Caki2 (cell line): ENCODE measurements at regions not wholly inside any gene's neighbourhood (a gene's known extent, or its start where the extent isn't known, plus 50 kb on each side); places are given as distances from the start of the nearest gene placed in this dataset.

Experiments
- DNase-seq: peaks from one replicate; pipeline ENCODE4 v3.0.0-alpha.2; 2015; ENCODE audit warnings: low read depth
- in situ Hi-C: cut with HindIII; loops from 2 replicates; pipeline ENCODE4 v1.10.0; 2016; ENCODE audit warnings: low sequenced_read_pairs, low pct_unique_long_range_greater_than_20kb, mixed read lengths

DNA sequence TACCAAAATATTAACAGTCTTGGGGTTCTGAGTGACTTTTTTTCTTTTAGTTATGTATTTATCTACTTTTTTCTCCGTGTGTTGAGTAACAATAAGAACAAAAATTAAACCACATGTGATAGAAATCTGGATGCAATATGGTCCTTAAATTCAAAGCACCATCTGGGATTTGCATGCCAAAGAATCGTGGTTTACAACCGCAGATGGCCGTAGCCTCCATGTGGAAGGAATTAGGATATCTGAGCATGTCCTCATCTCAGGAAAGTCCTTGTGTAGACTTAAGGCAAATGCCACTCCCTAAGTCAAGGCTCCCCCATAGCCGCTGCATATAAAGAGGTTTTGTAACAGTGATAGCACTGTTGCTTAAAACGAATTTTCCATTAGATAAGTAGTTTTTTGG lies 304.0 kb downstream of the ZEB1 start:
- DNase-seq, result no peak
- in situ Hi-C loops, result no loop called here

DNA sequence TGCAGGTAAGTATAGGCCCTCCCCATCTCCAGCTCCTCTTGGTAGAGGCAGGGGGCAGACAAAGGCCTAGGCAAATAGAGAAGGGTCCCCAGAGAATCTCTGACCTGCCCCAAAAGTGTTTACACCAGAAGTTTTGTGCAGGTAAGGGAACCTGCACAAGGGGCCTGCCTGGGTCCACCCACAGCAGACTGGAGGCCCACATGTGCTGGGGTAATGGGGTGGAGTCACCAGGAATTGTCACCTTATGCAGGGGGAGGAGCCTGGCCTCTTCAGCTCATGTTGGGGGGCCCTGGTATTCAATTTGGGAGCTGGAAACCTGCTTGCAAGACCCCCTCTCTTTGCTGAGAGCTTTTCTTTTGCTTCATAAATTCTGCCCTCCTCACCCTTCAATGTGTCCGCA lies 302.7 kb downstream of the ZEB1 start:
- no peak for DNase-seq
- in situ Hi-C loops, result no loop called here

DNA sequence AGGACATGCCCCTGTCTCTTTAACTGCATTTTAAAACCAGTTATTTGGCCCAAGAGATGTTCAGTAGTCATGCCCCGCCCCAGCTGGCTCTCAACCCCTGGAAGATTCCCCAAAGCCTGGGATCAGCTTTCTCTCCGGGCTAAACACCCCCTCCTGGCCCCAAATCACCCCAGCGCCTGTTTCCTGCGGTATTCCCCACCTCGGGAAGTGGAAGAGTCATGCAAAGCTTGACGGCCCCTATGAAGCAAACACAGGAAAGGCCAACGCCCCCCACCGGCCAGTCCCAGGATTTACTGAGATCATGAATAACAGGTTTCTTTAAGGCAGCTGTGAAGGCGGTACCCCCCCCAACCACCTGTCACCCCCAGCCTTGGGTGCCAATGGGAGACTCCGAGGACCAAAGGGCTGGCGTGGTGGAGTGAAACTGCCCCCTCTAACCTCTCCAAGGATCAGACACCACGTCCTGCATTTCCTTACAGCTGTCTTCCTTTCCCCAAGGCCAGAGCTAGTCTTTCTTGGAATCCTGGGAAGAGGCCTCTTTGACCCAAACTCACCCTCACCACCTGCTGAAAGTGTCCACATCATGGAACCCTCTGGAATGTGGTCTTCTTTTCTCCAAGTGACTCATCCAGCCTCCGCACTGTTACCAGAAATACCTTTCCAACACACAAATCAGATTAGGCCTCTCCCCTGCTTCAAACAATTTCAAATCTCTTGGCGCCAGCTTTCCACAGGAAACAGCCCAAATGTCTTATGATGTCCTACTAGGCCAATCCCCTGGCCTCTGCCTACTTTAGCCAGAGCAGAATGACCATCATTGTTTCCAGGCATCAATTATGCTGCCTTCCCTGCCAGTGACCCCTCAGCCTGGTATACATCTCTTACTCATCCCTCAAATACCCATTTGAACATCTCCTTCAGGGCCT lies 301.5 kb downstream of the ZEB1 start:
- in situ Hi-C loops, result no loop called here
- no peak for DNase-seq

DNA sequence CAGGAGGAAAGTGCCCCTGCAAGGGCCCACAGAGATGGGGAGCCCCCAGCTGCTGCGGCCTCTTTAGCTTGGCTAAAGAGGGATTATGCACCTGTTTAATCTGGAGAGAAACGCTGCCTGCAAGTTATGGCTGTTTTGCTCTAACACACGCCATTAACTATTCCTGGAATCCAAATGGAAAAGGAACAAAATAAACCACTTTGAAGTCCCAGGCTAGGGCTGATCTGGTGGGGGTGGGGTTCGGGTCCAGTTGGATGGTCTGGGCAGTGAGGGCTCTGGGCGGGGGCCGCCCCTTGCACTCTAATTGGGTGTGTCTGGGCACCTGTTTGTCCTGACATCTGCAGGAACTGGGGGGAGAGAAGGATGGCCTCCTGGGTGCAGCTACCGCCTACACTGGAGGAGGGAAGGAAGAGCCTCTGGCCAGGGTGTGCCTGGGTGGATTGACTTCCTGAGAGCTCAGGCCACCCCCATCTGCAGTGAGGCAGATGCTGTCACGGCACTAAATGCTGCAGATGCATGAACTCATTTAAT lies 300.6 kb downstream of the ZEB1 start:
- in situ Hi-C loops, result no loop called here
- no peak for DNase-seq

DNA sequence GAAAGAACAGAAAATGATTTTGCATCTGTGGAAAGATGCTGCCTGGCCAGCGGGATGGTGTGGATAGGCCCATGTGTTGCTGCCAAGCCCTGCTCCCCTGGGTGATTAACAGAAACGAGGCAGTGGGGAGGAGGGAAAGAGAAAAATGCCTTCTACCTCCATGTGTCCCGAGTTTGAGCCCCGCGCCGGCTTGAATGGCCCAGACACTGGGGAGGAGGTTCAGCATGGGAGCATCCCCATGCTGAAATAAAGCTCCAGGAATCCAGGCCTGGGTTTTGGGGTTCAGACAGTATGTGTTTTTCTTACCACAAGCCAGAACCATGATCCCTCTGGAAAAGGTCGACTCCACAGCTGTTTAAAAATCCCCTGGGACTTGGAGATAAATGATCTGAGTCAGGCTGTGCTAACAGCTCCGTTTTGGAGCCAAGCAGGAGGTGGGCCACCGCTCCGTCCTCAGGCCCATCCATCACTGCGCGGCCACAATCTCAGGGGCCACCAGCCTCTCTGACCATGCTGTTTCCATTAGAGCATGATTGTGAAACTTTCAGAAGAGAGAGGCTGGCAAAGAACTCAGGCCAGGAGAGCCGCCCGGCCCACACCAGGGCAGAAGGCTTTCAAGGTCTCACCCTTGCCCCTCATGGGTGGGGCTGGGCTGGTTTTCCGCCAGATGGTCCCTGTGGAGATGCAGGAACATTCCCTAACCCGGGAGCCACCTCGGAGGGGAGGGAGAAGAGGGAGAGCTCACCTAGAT lies 299.7 kb downstream of the ZEB1 start:
- no peak for DNase-seq
- in situ Hi-C loops, result no loop called here

DNA sequence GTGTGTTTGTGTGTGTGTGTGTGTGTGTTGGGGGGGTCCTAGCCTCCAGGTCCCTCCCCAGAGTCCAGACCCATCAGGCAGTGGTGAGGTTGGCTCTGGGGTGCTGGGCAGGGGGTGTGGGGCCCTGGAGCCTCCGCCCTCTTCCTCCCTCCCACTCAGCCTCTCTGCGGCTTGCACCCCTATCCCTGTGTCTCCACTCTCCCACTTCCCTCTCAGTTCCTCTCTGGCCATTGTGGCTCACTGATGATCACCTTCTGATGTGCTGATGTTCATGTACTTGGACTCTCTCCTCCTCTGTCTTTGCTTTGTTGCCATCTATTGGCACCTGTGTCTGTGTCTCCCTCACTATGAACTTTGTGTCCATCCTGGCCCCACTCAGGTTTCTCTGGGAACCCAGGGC lies 298.7 kb downstream of the ZEB1 start:
- no peak for DNase-seq
- in situ Hi-C loops, result no loop called here

GRCh38 chr10:31617133-31617532 lies 298.1 kb downstream of the ZEB1 start:
- in situ Hi-C loops, result no loop called here

GRCh38 chr10:31615129-31615528 lies 296.1 kb downstream of the ZEB1 start:
- DNase-seq, result no peak
- in situ Hi-C loops, result no loop called here

More at GRCh38 chr10:31617133-31617532, 298.1 kb downstream of the ZEB1 start:
- DNase-seq, result no peak

GRCh38 chr10:31614611-31615010 lies 295.6 kb downstream of the ZEB1 start:
- no peak for DNase-seq
- in situ Hi-C loops, result no loop called here

DNA sequence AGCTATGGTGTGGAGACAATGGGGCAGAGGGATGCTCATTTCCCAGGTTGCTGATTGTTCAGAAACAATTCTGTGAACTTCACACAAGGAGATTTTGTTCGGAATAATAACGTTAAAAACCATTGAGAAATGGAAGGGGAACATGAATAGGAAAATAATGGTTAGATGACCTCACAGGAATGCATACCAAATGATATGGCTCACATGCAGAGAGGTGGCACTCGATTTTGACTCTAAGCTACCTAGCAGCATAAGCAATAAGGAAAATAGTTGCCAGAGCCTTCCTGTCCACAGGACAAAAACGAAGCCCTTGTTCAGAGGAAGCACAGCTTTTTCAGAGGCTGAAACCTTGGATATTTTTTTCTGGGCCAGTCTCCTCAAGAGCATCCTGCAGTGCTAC lies 293.1 kb downstream of the ZEB1 start:
- in situ Hi-C loops, result no loop called here
- DNase-seq, result no peak

DNA sequence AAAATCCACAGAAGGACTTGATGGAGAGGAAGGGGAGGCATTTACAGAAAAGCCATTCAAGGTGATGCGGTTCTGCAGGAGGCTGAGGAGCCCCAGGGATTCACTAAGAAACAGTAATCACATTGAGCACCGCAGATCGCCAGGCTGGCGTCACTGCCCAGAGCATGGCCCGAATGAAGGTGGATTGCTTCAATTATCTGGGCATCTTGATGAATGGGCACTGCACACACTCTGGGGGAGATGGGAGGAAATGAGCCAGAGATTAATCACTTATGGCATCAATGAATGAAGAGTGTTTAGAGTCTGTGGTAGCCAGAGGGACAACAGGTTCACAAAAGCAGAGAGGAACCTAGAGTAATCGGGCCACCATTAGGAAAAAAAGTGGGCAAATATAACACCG lies 292.1 kb downstream of the ZEB1 start:
- no peak for DNase-seq
- in situ Hi-C loops, result no loop called here

GRCh38 chr10:31607481-31607880 lies 288.5 kb downstream of the ZEB1 start:
- in situ Hi-C loops, result no loop called here
- no peak for DNase-seq

DNA sequence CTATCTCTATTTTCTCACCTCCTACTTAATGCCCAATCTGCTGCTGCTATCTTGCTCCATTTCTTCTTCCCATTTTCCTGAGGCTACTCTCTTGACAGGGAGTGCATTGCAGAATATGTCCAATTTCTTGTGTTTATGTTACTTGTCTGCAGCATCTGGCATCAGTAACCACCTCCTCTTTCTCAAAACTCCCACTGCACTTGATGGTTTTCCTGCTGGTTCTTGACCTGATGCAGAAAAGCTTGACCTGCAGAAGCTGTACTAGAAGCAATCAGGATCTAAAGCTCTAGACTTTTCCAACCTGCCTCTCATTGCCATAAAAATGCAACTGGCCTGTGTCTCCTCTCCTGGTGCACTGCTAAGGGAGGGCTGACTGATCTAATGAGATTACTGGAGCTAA lies 287.8 kb downstream of the ZEB1 start:
- no peak for DNase-seq
- in situ Hi-C loops, result no loop called here

DNA sequence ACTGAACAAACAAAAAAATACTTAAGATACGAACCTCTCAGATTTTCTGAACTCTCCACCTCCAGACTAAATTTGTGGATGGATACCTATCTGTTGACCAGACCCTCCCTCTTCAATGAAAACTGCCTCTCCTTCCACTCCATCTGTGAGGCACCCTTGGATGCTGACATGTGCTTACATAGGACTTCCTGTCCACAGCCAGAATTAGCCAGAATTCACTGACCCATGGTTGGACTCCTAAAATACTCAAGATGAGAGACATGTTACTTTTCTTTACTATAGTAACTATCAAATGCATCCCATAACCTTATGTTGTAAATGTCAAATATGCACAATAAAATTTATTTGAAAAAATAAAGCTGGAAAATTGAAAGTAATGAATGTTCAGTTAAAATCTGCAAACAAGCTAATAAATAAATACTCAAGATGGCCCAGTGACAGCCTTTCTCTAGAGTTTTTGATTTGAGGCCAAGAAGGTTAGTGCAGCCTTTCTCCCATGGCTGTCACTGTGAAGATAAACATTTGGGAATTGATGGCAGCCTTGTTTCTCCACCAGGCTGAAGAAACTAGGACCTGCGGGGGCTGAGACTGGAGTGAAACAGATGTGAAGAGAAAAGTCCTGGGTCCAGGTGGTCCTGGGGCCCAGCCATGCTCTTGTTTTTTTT lies 287.0 kb downstream of the ZEB1 start:
- no peak for DNase-seq
- in situ Hi-C loops, result no loop called here

DNA sequence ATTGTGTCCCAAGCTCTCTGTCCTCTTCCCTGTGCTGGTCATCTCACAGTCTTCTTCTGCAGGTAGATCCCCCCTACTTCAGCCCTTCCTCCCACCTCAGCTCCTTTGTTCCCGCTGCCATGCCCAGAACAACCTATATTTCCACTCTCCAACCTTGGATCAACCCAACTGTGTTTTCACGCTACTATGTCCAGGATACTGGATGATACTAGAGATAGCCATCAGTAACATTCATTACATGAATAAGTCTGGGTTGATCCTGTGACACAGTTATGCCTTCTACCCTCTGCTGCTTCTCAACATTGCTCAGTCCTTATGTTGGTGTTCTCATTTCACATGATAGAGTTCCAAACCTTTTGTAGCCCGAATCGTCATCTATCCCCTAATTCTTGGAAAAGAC lies 286.4 kb downstream of the ZEB1 start:
- no peak for DNase-seq
- in situ Hi-C loops, result no loop called here

- in situ Hi-C loops, result no loop called here
- no peak for DNase-seq
Measured at GRCh38 chr10:31604646-31605170, 285.7 kb downstream of the ZEB1 start.

DNA sequence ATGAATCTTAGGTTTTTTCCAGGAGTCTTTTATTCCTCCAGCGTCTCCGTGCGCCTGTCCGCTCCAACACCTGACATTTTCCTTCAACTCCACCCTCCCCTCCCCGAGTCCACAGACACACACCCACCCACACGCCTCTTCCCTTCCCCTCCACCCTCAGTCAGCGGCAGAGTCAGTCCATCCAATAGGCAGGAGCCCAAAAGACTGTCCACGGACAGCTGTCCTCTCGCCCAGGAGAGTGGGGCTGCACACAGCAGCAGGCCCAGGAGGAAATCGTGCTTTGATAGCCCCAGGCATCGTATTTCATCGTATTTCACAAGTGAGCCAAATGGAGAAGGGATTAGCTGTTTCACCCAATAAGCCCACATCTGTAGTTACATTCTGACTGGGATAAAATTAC lies 285.1 kb downstream of the ZEB1 start:
- DNase-seq, result no peak
- in situ Hi-C loops, result no loop called here

DNA sequence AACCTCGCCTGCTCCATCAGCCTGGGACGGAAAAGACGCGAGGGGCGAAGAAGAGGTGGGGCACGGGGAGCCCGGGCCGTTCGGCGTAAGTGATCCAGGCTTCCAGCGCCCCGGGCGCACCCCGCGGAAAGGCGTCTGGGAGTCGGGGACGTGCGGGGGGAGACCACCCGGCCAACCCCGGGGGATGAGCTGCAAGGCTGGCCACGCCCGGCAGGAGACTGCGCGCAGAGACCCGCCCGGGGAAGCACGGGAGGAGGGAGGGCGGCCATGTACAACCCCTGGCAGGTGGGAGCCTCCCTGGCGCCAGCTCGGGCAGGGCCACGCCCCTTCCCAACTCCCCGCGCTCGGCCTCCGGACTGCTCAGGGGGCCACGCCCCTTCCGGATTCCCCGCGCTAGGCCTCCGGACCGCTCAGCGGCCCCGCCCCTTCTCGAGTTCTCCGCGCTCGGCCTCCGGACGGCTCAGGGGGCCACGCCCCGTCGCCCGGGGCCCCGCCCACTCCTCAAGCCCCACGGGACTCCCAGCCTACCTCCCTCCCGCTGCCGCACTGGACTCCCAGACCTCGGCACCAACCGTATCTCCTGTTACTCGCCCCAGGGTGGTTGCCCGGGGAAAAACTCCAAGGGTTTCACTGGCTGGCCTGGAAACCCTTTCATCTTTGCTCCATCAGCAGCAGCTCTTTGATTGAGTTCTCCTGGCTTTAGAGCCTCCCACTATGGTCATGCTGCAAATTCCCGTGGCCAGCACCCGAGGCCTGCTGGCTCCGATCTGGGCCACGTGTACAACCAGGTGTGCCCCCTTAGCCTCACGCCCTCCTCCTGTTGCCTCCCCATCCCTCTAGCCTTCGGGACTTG lies 284.4 kb downstream of the ZEB1 start:
- in situ Hi-C loops, result no loop called here
- DNase-seq, result peak; percentile 99
